Adrenal gland (tissue), 5 donors: ENCODE measurements at regions not wholly inside any gene's neighbourhood (a gene's known extent, or its start where the extent isn't known, plus 50 kb on each side); places are given as distances from the start of the nearest gene placed in this dataset.

Experiments
- POLR2A ChIP-seq, 2 donors: fragments of 450-650 bp; IDR thresholded peaks; one replicate each; pipeline ENCODE4 v1.6.1; 2017; ENCODE audit warnings: antibody characterized with exemption in 2 of 2, mild to moderate bottlenecking in 2 of 2, moderate library complexity in 1 of 2
- TF ChIP-seq, protein P1 (sequence below), 6 experiments: fragments of 450-650 bp in 4 of 6; fragments of 200-600 bp in 2 of 6; sonication (generic) in 1 of 6; IDR thresholded peaks; 1 replicate in 5 of 6; 2 replicates in 1 of 6; pipeline versions ENCODE4 v1.5.1 to v1.8.0; 2016 to 2021; ENCODE audit warnings: antibody characterized with exemption in 6 of 6, mild to moderate bottlenecking in 2 of 6, moderate library complexity in 1 of 6
- donor health status: DM: no; HTN: no; CAD: no.

DNA sequence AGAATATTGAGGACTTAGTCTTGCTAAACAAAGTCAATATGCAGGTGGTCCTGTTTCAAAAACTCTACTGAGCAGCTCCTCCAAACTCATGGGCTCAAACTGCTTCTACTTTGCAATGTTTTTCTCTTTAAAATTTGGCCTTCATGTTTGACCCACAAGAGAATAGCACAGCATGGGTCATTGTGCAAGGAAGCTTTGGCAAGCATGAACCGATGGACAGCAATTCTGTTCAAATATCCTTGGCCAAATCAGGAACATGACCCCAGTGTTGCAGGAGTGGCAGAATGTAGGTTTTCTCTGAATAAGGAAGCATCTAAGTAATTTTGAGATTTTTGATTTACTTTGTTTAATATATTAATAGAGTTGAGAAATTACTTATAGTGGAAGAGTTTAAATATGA, 477.9 kb downstream of the KCNJ3 start:
- TF ChIP-seq POLR2A (IDR thresholded peaks at IDR 0.05), result no peak
- TF ChIP-seq, protein P1, sequence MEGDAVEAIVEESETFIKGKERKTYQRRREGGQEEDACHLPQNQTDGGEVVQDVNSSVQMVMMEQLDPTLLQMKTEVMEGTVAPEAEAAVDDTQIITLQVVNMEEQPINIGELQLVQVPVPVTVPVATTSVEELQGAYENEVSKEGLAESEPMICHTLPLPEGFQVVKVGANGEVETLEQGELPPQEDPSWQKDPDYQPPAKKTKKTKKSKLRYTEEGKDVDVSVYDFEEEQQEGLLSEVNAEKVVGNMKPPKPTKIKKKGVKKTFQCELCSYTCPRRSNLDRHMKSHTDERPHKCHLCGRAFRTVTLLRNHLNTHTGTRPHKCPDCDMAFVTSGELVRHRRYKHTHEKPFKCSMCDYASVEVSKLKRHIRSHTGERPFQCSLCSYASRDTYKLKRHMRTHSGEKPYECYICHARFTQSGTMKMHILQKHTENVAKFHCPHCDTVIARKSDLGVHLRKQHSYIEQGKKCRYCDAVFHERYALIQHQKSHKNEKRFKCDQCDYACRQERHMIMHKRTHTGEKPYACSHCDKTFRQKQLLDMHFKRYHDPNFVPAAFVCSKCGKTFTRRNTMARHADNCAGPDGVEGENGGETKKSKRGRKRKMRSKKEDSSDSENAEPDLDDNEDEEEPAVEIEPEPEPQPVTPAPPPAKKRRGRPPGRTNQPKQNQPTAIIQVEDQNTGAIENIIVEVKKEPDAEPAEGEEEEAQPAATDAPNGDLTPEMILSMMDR (IDR thresholded peaks at IDR 0.05), result no peak
